AG04450 (cell line): ENCODE measurements at regions not wholly inside any gene's neighbourhood (a gene's known extent, or its start where the extent isn't known, plus 50 kb on each side); places are given as distances from the start of the nearest gene placed in this dataset.

ENCODE experiments used
- CTCF ChIA-PET: fragments of 300-600, 350-600 bp; formaldehyde crosslinking; extraction: SDS; loops from one replicate; lab custom pipeline; 2022; ENCODE audit warnings: antibody characterized with exemption, inconsistent platforms; lab: Charles Lee
- POLR2A ChIA-PET: fragments of 350-600 bp; formaldehyde crosslinking; extraction: SDS; loops from one replicate; lab custom pipeline; 2021; ENCODE audit warnings: antibody characterized with exemption, inconsistent platforms; lab: Yijun Ruan, JAX
- DNase-seq: peaks from one replicate; pipeline ENCODE4 v3.0.0-alpha.2; 2011; ENCODE audit warnings: low read depth, low spot score
- H3K27ac ChIP-seq: one replicate; pipeline ENCODE4 v1.5.1; 2012; ENCODE audit warnings: low read depth, low read length, control low read depth
- H3K27me3 ChIP-seq: one replicate; pipeline ENCODE4 v1.6.0; 2012; ENCODE audit warnings: low read length; ENCODE audit not compliant: control insufficient read depth, insufficient read depth
- H3K4me3 ChIP-seq: 2 replicates; pipeline ENCODE4 v1.5.1; 2011; ENCODE audit warnings: mild to moderate bottlenecking, low read depth, low read length, control low read depth
- H3K9me3 ChIP-seq: 2 replicates; pipeline ENCODE4 v1.5.1; 2012; ENCODE audit warnings: low read length; ENCODE audit not compliant: control insufficient read depth, insufficient read depth
- TF ChIP-seq, protein P1 (sequence below): IDR thresholded peaks from 2 replicates; pipeline ENCODE4 v1.5.1; 2011; ENCODE audit warnings: low read depth, low read length, control low read depth, inconsistent platforms

DNA sequence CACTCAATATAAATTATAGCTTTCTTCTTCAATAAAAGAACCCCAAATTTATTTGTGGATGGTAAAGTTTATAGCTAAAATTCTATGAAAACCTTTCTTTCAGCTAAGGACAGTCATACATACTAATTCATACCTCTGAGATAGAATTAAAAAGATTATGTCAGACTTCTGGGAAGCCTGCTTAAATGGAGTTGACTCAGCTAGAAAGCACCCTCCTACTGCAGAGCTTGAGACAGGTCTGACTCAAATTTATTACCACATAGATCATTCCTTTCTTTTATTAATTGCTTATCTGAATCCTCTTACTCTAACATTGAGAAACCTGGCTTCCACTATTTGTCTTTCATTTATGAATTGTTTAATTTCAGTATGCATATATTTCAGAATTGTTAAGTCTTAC lies 1007.0 kb upstream of the LRFN5 start:
- POLR2A ChIA-PET: no interaction called here
- Histone ChIP-seq H3K27me3 (no peaks in the 10 kb centered on the region), H3K4me3 (no peak overlapping the region), H3K27ac (no peak overlapping the region), H3K9me3 (peaks cover 4% of the 10 kb centered on the region; the same call in 1 of the 2 replicates)
- DNase-seq: no peak
- TF ChIP-seq, protein P1, sequence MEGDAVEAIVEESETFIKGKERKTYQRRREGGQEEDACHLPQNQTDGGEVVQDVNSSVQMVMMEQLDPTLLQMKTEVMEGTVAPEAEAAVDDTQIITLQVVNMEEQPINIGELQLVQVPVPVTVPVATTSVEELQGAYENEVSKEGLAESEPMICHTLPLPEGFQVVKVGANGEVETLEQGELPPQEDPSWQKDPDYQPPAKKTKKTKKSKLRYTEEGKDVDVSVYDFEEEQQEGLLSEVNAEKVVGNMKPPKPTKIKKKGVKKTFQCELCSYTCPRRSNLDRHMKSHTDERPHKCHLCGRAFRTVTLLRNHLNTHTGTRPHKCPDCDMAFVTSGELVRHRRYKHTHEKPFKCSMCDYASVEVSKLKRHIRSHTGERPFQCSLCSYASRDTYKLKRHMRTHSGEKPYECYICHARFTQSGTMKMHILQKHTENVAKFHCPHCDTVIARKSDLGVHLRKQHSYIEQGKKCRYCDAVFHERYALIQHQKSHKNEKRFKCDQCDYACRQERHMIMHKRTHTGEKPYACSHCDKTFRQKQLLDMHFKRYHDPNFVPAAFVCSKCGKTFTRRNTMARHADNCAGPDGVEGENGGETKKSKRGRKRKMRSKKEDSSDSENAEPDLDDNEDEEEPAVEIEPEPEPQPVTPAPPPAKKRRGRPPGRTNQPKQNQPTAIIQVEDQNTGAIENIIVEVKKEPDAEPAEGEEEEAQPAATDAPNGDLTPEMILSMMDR: no peak
- CTCF ChIA-PET: no interaction called here

DNA sequence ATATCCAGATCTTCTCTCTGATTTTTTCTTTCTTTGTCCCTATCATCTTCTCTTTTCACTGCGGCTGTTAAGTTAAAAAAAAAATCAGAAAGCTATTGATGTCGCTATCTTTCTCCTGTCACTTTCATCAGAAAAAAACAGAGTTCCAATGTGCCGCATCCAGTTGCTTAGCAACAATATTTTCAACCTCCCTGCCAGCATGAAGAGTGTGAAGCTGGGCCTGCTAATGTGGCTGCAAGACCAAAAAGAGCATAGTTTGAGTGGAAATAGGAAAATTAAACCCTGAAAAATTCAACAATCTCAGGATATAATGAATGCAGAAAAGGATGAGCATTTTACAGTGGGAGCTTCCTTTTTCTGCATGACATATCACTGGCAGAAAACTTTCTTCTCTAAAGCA lies 1025.4 kb upstream of the LRFN5 start:
- DNase-seq: no peak
- Histone ChIP-seq H3K9me3 (no peaks in the 10 kb centered on the region), H3K27me3 (no peaks in the 10 kb centered on the region), H3K27ac (no peak overlapping the region), H3K4me3 (no peak overlapping the region)
- TF ChIP-seq, protein P1: no peak
- CTCF ChIA-PET: no interaction called here
- POLR2A ChIA-PET: no interaction called here

DNA sequence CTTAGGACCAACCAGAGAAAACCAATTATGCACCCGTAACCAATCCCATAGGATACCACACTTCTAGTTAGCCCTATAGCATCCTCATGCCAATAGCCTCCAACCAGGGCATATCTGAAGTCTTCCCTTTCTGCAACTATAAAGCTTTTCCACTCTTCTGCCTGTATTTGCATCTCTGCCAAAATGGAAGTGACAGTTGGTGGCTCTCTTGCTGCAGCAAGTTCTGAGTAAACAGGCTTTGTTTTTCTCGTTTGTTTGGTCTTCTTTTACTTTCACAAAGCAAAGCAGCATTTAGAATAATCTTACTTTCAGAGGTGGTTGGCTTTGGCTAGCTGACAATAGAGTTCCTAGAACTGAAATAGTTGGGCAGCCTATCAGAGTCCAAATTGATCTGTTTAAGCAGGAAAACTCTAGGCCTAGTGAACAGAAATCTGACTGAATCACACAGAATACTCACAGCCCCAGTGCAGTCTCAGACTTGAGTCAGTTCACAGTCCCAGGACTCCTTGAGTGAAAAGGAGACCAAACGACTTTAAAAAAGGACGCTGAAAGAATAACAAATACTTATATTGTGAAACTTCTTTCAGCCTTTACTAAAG lies 1029.7 kb upstream of the LRFN5 start:
- TF ChIP-seq, protein P1: no peak
- ChIA-PET POLR2A (no interaction called here), CTCF (no interaction called here)
- Histone ChIP-seq H3K27ac (no peak overlapping the region), H3K4me3 (no peak overlapping the region), H3K27me3 (no peaks in the 10 kb centered on the region), H3K9me3 (no peaks in the 10 kb centered on the region)
- no peak for DNase-seq

DNA sequence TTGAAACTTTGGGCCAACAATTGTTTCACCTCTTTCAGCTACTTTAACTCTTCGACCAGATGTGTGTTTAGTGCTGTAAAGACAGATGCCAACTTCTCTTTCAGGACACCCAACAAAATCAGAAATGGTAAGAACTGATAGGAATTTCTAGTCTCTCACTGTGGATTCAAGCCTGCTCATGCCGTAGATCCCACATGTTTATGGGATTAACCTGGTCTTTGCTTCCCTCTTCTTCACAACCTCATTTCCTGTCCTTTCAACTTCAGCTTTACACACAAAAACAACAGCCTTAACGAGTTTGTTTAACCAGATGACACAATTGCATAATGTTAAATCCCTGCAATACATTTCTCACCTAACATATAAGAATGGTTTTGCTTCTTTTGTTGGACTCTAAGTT lies 1031.9 kb upstream of the LRFN5 start:
- no peak for DNase-seq
- ChIA-PET POLR2A (no interaction called here), CTCF (no interaction called here)
- no peak overlapping the region for H3K27ac ChIP-seq
- TF ChIP-seq, protein P1: no peak
- no peaks in the 10 kb centered on the region for H3K27me3 ChIP-seq
- H3K4me3 ChIP-seq: no peak overlapping the region
- H3K9me3 ChIP-seq: no peaks in the 10 kb centered on the region

DNA sequence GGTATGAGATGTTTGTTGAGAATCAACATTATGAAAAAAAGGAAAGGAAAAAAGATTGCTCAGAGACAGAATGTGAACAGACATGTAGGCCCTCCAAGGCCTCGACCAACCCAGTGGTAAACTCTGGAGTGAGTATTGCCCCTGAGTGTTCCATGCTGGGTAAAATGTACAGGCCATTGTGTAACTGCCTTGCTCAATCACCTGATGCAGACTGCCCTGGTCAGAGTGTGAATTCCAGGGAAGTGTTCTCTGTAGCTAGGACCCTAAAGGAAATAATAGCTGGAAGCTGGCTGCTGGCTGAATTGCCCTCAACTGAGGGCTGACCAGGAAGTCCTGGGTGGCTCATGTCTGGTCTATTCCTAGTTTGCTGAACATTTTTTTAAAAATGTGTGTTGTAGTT lies 1081.4 kb upstream of the LRFN5 start:
- peaks cover 3% of the 10 kb centered on the region; the same call in 1 of the 2 replicates for H3K9me3 ChIP-seq
- TF ChIP-seq, protein P1: no peak
- POLR2A ChIA-PET: no interaction called here
- no peaks in the 10 kb centered on the region for H3K27me3 ChIP-seq
- DNase-seq: no peak
- CTCF ChIA-PET: no interaction called here
- H3K4me3 ChIP-seq: no peak overlapping the region
- H3K27ac ChIP-seq: no peak overlapping the region
